Naive thymus-derived CD4-positive, alpha-beta T cell (primary cell): ENCODE measurements at regions not wholly inside any gene's neighbourhood (a gene's known extent, or its start where the extent isn't known, plus 50 kb on each side); places are given as distances from the start of the nearest gene placed in this dataset.
"Not testable (repeated sequence)": the region's sequence is repeated elsewhere in the genome, so short reads cannot be mapped to it uniquely, and the experiment has no call there.

Experiments
- ATAC-seq: fragments of 150-1000 bp; cut with Tn5 transposase; 2 replicates; pipeline ENCODE4 v1.10.0; 2021; ENCODE audit warnings: mild to moderate bottlenecking, moderate library complexity
- CTCF ChIA-PET: fragments of 350-600 bp; sonication (Branson Sonifier 250); formaldehyde crosslinking; loops from one replicate; lab custom pipeline; 2021; ENCODE audit warnings: antibody characterized with exemption; lab: Charles Lee
- POLR2A ChIA-PET: fragments of 350-600 bp; sonication (Branson Sonifier 250); formaldehyde crosslinking; loops from one replicate; lab custom pipeline; 2021; ENCODE audit warnings: antibody characterized with exemption, inconsistent platforms; lab: Charles Lee
- DNase-seq, 9 donors: peaks; one replicate each; pipeline versions ENCODE4 v3.0.0 to v3.0.0-alpha.2; 2020 to 2022; ENCODE audit warnings: mixed read lengths in 1 of 9
- H3K27ac ChIP-seq: one replicate; pipeline ENCODE4 v1.7.0; 2013; ENCODE audit warnings: mild to moderate bottlenecking, low read depth, low read length, moderate library complexity
- H3K27me3 ChIP-seq, 2 donors: one replicate each; pipeline ENCODE4 v1.7.0; 2013; ENCODE audit warnings: low read length in 2 of 2, mild to moderate bottlenecking in 2 of 2, moderate library complexity in 2 of 2; ENCODE audit not compliant: control insufficient read depth in 2 of 2, insufficient read depth in 2 of 2
- H3K36me3 ChIP-seq, 3 experiments: 1 replicate in 2 of 3; 2 replicates in 1 of 3; pipeline ENCODE4 v1.7.0; 2013; ENCODE audit warnings: low read length in 3 of 3, mild to moderate bottlenecking in 3 of 3, moderate library complexity in 1 of 3; ENCODE audit not compliant: insufficient read depth in 3 of 3, control insufficient read depth in 2 of 3
- H3K4me1 ChIP-seq, 2 donors: one replicate each; pipeline ENCODE4 v1.7.0; 2013; ENCODE audit warnings: low read length in 2 of 2, mild to moderate bottlenecking in 2 of 2, moderate library complexity in 1 of 2; ENCODE audit not compliant: control insufficient read depth in 2 of 2, insufficient read depth in 2 of 2
- H3K4me3 ChIP-seq: 2 replicates; pipeline ENCODE4 v1.7.0; 2013; ENCODE audit warnings: mild to moderate bottlenecking, low read length
- H3K9me3 ChIP-seq, 3 experiments: 1 replicate in 2 of 3; 2 replicates in 1 of 3; pipeline ENCODE4 v1.7.0; 2013; ENCODE audit warnings: low read length in 3 of 3; ENCODE audit not compliant: control insufficient read depth in 2 of 3
- H3K27ac Mint-ChIP-seq, 9 donors: one replicate each; pipeline ENCODE4 v1.8.0; 2020 to 2022; ENCODE audit warnings: mixed read lengths in 9 of 9, mild to moderate bottlenecking in 8 of 9, moderate library complexity in 5 of 9, inconsistent platforms in 2 of 9
- H3K27me3 Mint-ChIP-seq, 5 donors: one replicate each; pipeline ENCODE4 v1.8.0; 2021 to 2022; ENCODE audit warnings: mixed read lengths in 5 of 5, mild to moderate bottlenecking in 1 of 5
- H3K36me3 Mint-ChIP-seq, 5 donors: one replicate each; pipeline ENCODE4 v1.8.0; 2020 to 2022; ENCODE audit warnings: mixed read lengths in 5 of 5, mild to moderate bottlenecking in 3 of 5, inconsistent platforms in 1 of 5
- H3K4me1 Mint-ChIP-seq, 7 donors: one replicate each; pipeline ENCODE4 v1.8.0; 2020 to 2022; ENCODE audit warnings: mixed read lengths in 7 of 7, mild to moderate bottlenecking in 3 of 7, inconsistent platforms in 1 of 7
- H3K4me3 Mint-ChIP-seq, 10 donors: one replicate each; pipeline ENCODE4 v1.8.0; 2020 to 2022; ENCODE audit warnings: mild to moderate bottlenecking in 10 of 10, mixed read lengths in 10 of 10, moderate library complexity in 6 of 10, inconsistent platforms in 2 of 10
- H3K9me3 Mint-ChIP-seq, 11 donors: one replicate each; pipeline ENCODE4 v1.8.0; 2020 to 2022; ENCODE audit warnings: mixed read lengths in 11 of 11, mild to moderate bottlenecking in 4 of 11, inconsistent platforms in 1 of 11, moderate library complexity in 1 of 11
- intact Hi-C, 2 donors: fragments of 100-400 bp; cut with micrococcal nuclease; formaldehyde crosslinking; loops; one replicate each; pipeline ENCODE4 v1.15.1; 2023

DNA sequence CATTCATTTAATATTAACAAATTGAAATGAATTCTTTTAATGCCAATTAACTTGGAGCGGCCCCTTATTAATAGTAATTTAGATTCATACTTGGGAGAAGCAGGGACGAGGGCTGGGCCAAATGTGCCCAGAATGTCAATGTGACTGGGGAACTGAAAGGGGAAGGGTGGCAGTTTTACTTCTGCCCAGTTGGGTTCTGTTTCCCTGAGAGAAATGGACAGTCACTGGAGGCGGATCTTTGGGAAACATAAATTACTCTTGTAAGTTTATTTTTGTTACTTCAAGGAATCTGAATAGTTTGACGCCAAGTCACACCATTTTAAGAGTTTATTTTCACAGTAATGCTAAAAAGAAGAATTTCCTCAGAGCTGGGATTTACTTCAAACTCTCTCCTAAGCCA, 432.1 kb downstream of the CNTNAP3B start:
- H3K27me3 Mint-ChIP-seq, H3K4me3 Mint-ChIP-seq, DNase-seq, POLR2A ChIA-PET, ATAC-seq, H3K27me3 ChIP-seq, H3K9me3 ChIP-seq, H3K36me3 Mint-ChIP-seq, H3K27ac ChIP-seq, H3K9me3 Mint-ChIP-seq, H3K27ac Mint-ChIP-seq, H3K36me3 ChIP-seq, H3K4me3 ChIP-seq, intact Hi-C loops, H3K4me1 Mint-ChIP-seq, H3K4me1 ChIP-seq, CTCF ChIA-PET: not testable (repeated sequence)

GRCh38 chr9:41679312-41679711, 449.9 kb downstream of the CNTNAP3B start:
- H3K27ac Mint-ChIP-seq, H3K4me1 Mint-ChIP-seq, H3K4me1 ChIP-seq, H3K27me3 Mint-ChIP-seq, H3K9me3 ChIP-seq, CTCF ChIA-PET, H3K4me3 ChIP-seq, DNase-seq, H3K9me3 Mint-ChIP-seq, H3K27ac ChIP-seq, H3K36me3 ChIP-seq, H3K36me3 Mint-ChIP-seq, POLR2A ChIA-PET, H3K4me3 Mint-ChIP-seq, ATAC-seq, intact Hi-C loops, H3K27me3 ChIP-seq: not testable (repeated sequence)

GRCh38 chr9:41663497-41664036, 465.7 kb downstream of the CNTNAP3B start:
- intact Hi-C loops, POLR2A ChIA-PET, H3K27me3 Mint-ChIP-seq, H3K9me3 ChIP-seq, H3K4me3 ChIP-seq, H3K27me3 ChIP-seq, H3K4me1 Mint-ChIP-seq, H3K36me3 ChIP-seq, ATAC-seq, H3K27ac Mint-ChIP-seq, H3K4me3 Mint-ChIP-seq, H3K4me1 ChIP-seq, H3K36me3 Mint-ChIP-seq, H3K27ac ChIP-seq, H3K9me3 Mint-ChIP-seq, CTCF ChIA-PET, DNase-seq: not testable (repeated sequence)

GRCh38 chr9:41658706-41659105, 469.6 kb upstream of the ZNG1F start:
- H3K27ac Mint-ChIP-seq, H3K27me3 ChIP-seq, ATAC-seq, H3K27ac ChIP-seq, POLR2A ChIA-PET, H3K36me3 Mint-ChIP-seq, H3K9me3 Mint-ChIP-seq, H3K4me1 ChIP-seq, DNase-seq, H3K36me3 ChIP-seq, CTCF ChIA-PET, intact Hi-C loops, H3K4me3 ChIP-seq, H3K9me3 ChIP-seq, H3K4me3 Mint-ChIP-seq: not testable (repeated sequence)
- peaks cover 0 to 14% (median 6%) of the 10 kb centered on the region in 7 donors for H3K4me1 Mint-ChIP-seq
- H3K27me3 Mint-ChIP-seq: peaks cover 0 to 21% (median 11%) of the 10 kb centered on the region in 5 donors

- H3K4me1 ChIP-seq, H3K36me3 Mint-ChIP-seq, H3K27me3 ChIP-seq, H3K27ac ChIP-seq, H3K27ac Mint-ChIP-seq, intact Hi-C loops, H3K4me3 ChIP-seq, CTCF ChIA-PET, H3K36me3 ChIP-seq, POLR2A ChIA-PET, H3K4me3 Mint-ChIP-seq, ATAC-seq, H3K9me3 Mint-ChIP-seq, DNase-seq, H3K9me3 ChIP-seq: not testable (repeated sequence)
- Mint-ChIP-seq H3K4me1 (peaks cover 0 to 17% (median 10%) of the 10 kb centered on the region in 7 donors), H3K27me3 (peaks cover 0 to 21% (median 11%) of the 10 kb centered on the region in 5 donors)
These were observed 469.0 kb upstream of the ZNG1F start for GRCh38 chr9:41658116-41658515.

GRCh38 chr9:41657141-41657540, 468.0 kb upstream of the ZNG1F start:
- DNase-seq, H3K27ac Mint-ChIP-seq, POLR2A ChIA-PET, H3K4me3 ChIP-seq, ATAC-seq, H3K27me3 ChIP-seq, intact Hi-C loops, H3K4me1 ChIP-seq, H3K27ac ChIP-seq, H3K9me3 ChIP-seq, CTCF ChIA-PET, H3K36me3 ChIP-seq, H3K9me3 Mint-ChIP-seq, H3K36me3 Mint-ChIP-seq, H3K4me3 Mint-ChIP-seq: not testable (repeated sequence)
- Mint-ChIP-seq H3K27me3 (peaks cover 0 to 21% (median 11%) of the 10 kb centered on the region in 5 donors), H3K4me1 (peaks cover 0 to 17% (median 10%) of the 10 kb centered on the region in 7 donors)

GRCh38 chr9:41655071-41655554, 466.0 kb upstream of the ZNG1F start:
- DNase-seq: peak in 4 of 9 donors; percentile 4 to 21 (median 11)
- peak overlapping the region in 7 of 10 donors; percentile 34 to 76 (median 49) for H3K4me3 Mint-ChIP-seq
- H3K36me3 Mint-ChIP-seq: not testable (repeated sequence)

More at GRCh38 chr9:41655071-41655554, 466.0 kb upstream of the ZNG1F start:
- H3K4me1 ChIP-seq, POLR2A ChIA-PET, H3K27ac ChIP-seq, intact Hi-C loops, H3K4me3 ChIP-seq, ATAC-seq, H3K9me3 ChIP-seq, H3K36me3 ChIP-seq, H3K27me3 ChIP-seq, CTCF ChIA-PET, H3K9me3 Mint-ChIP-seq, H3K27ac Mint-ChIP-seq: not testable (repeated sequence)
- peaks cover 0 to 21% (median 11%) of the 10 kb centered on the region in 5 donors for H3K27me3 Mint-ChIP-seq
- peaks cover 0 to 17% (median 10%) of the 10 kb centered on the region in 7 donors for H3K4me1 Mint-ChIP-seq
